AG08395 (cell line): ENCODE measurements at regions not wholly inside any gene's neighbourhood (a gene's known extent, or its start where the extent isn't known, plus 50 kb on each side); places are given as distances from the start of the nearest gene placed in this dataset.
A peak's percentile ranks its signal among the peaks of the same experiment; 100 is the strongest.

Experiments used
- DNase-seq: peaks from one replicate; pipeline ENCODE4 v3.0.0; 2012; ENCODE audit warnings: mixed read lengths, low spot score

- DNase-seq: no peak
These were observed 131.6 kb downstream of the TPRA1 start for GRCh38 chr3:127458696-127459604.

- no peak for DNase-seq
These were observed 132.9 kb downstream of the TPRA1 start for GRCh38 chr3:127457546-127458145.

- DNase-seq: peak; percentile 65
These were observed 133.4 kb downstream of the TPRA1 start for GRCh38 chr3:127457094-127457475.

- peak; percentile 63 for DNase-seq
These were observed 134.0 kb downstream of the TPRA1 start for GRCh38 chr3:127456471-127457093.

GRCh38 chr3:127455541-127456450, 134.7 kb downstream of the TPRA1 start:
- DNase-seq: peak; percentile 86

- no peak for DNase-seq
These were observed 135.6 kb downstream of the TPRA1 start for GRCh38 chr3:127454968-127455367.

GRCh38 chr3:127454051-127454450, 136.5 kb downstream of the TPRA1 start:
- DNase-seq: no peak

- DNase-seq: no peak
These were observed 138.2 kb downstream of the TPRA1 start for GRCh38 chr3:127452321-127452821.

- DNase-seq: no peak
These were observed 139.2 kb downstream of the TPRA1 start for GRCh38 chr3:127451321-127451720.

GRCh38 chr3:127450331-127450730, 140.2 kb downstream of the TPRA1 start:
- no peak for DNase-seq

GRCh38 chr3:127449486-127450212, 140.9 kb downstream of the TPRA1 start:
- DNase-seq: no peak

GRCh38 chr3:127448671-127449070, 141.9 kb downstream of the TPRA1 start:
- no peak for DNase-seq

- no peak for DNase-seq
These were observed 142.4 kb downstream of the TPRA1 start for GRCh38 chr3:127448161-127448561.

- DNase-seq: no peak
These were observed 143.8 kb downstream of the TPRA1 start for GRCh38 chr3:127446756-127447155.

- no peak for DNase-seq
These were observed 144.8 kb downstream of the TPRA1 start for GRCh38 chr3:127445581-127446343.

GRCh38 chr3:127444761-127445160, 145.8 kb downstream of the TPRA1 start:
- DNase-seq: no peak

GRCh38 chr3:127443581-127444375, 146.8 kb downstream of the TPRA1 start:
- DNase-seq: no peak

GRCh38 chr3:127442506-127442905, 148.0 kb downstream of the TPRA1 start:
- DNase-seq: no peak

- no peak for DNase-seq
These were observed 148.8 kb downstream of the TPRA1 start for GRCh38 chr3:127441764-127442163.
